ENCODE measurements at regions not wholly inside any gene's neighbourhood (a gene's known extent, or its start where the extent isn't known, plus 50 kb on each side); places are given as distances from the start of the nearest gene placed in this dataset.

- DNase-seq = no peak
Measured at GRCh38 chr3:43783987-43784639, 93.4 kb downstream of the ABHD5 start.

GRCh38 chr3:43784640-43785011 lies 93.9 kb downstream of the ABHD5 start:
- no peak for DNase-seq

GRCh38 chr3:43785551-43785950 lies 94.8 kb downstream of the ABHD5 start:
- no peak for DNase-seq

- no peak for DNase-seq
Measured at GRCh38 chr3:43786102-43786501, 95.4 kb downstream of the ABHD5 start.

GRCh38 chr3:43786526-43787305 lies 96.0 kb downstream of the ABHD5 start:
- no peak for DNase-seq

GRCh38 chr3:43787330-43787729 lies 96.6 kb downstream of the ABHD5 start:
- DNase-seq = no peak

- DNase-seq = no peak
Measured at GRCh38 chr3:43789028-43789427, 98.3 kb downstream of the ABHD5 start.

- no peak for DNase-seq
Measured at GRCh38 chr3:43790060-43790459, 99.3 kb downstream of the ABHD5 start.

GRCh38 chr3:43790476-43790875 lies 99.7 kb downstream of the ABHD5 start:
- DNase-seq = no peak

GRCh38 chr3:43791246-43791645 lies 100.5 kb downstream of the ABHD5 start:
- DNase-seq = no peak

- DNase-seq = no peak
Measured at GRCh38 chr3:43792904-43793303, 102.2 kb downstream of the ABHD5 start.

- DNase-seq = no peak
Measured at GRCh38 chr3:43793648-43794372, 103.1 kb downstream of the ABHD5 start.

- no peak for DNase-seq
Measured at GRCh38 chr3:43794776-43795175, 104.0 kb downstream of the ABHD5 start.

- DNase-seq = no peak
Measured at GRCh38 chr3:43795491-43795890, 104.8 kb downstream of the ABHD5 start.

GRCh38 chr3:43796041-43796596 lies 105.4 kb downstream of the ABHD5 start:
- no peak for DNase-seq

- no peak for DNase-seq
Measured at GRCh38 chr3:43797794-43798193, 107.1 kb downstream of the ABHD5 start.

- DNase-seq = no peak
Measured at GRCh38 chr3:43810797-43811196, 120.1 kb downstream of the ABHD5 start.

- no peak for DNase-seq
Measured at GRCh38 chr3:43814461-43814860, 123.7 kb downstream of the ABHD5 start.

- DNase-seq = no peak
Measured at GRCh38 chr3:43816372-43816771, 125.6 kb downstream of the ABHD5 start.

- no peak for DNase-seq
Measured at GRCh38 chr3:43817064-43817463, 126.3 kb downstream of the ABHD5 start.

GRCh38 chr3:43817825-43818224 lies 127.1 kb downstream of the ABHD5 start:
- no peak for DNase-seq

GRCh38 chr3:43818229-43818628 lies 127.5 kb downstream of the ABHD5 start:
- no peak for DNase-seq

- DNase-seq = no peak
Measured at GRCh38 chr3:43838009-43838758, 147.4 kb downstream of the ABHD5 start.
